ENCODE measurements at regions not wholly inside any gene's neighbourhood (a gene's known extent, or its start where the extent isn't known, plus 50 kb on each side); places are given as distances from the start of the nearest gene placed in this dataset.

DNA sequence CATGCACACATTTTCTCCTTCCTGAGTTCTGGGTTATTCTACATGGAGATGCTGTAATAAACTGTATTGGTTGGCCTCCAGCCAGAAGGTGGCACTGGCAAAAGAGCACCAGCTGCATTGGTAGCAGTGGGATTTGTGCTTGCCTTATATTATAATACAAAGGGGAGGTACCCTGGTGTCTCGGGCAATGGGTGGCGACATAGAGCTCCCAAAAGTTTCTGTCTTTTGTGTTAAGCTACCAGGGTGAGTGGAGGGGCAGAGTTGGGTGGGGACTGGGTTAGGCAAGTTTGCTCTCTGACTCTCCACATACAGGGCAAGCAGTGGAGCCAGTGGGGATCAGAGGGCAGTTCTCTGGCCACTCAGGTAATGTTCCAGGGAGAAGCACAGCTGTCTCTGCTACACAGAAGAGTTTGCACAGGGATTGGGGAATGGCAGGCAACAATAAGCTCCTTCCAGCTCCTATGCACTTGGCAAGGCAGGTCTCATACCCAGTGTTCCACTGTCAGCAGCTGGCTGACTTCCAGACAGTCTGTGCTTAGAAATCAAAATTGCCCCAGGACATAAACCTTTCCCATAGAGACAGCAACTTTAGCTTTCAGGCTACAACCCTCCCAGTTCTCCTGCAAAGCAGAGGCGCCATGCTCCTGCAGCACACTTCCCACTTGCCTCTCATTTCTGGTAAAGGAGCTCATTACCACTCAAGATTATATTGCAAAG, 463.9 kb upstream of the PCDH7 start:
- H3K9me3 ChIP-seq (ENCODE audit: low read depth): no peaks in the 10 kb centered on the region
- H3K79me2 ChIP-seq (ENCODE audit: insufficient read depth): no peaks in the 10 kb centered on the region
- no peaks in the 10 kb centered on the region for H3K4me1 ChIP-seq (ENCODE audit: insufficient read depth)
- no peak overlapping the region for H3K4me2 ChIP-seq (ENCODE audit: unreplicated experiment)
- 15 to 19% methylated on average over 3 of the region's 3 CpGs for whole genome bisulfite sequencing, 2 experiments (ENCODE audit: low coverage in 1 of 2, low lambda C conversion rate in 2 of 2, missing lambda C conversion rate in 2 of 2)
- no peak for DNase-seq
- no peak overlapping the region for H3K4me3 ChIP-seq
- no peak overlapping the region for H2AFZ ChIP-seq
- no peaks in the 10 kb centered on the region for H3K9me2 ChIP-seq (ENCODE audit: insufficient read depth)
- in situ Hi-C loops (cut with MboI): no loop called here
- H3F3A ChIP-seq (ENCODE audit: insufficient read depth): no peaks in the 10 kb centered on the region
- no peaks in the 10 kb centered on the region for H3K27me3 ChIP-seq (replicated peaks; ENCODE audit: insufficient read depth)
- no peaks in the 10 kb centered on the region for H3K36me3 ChIP-seq (ENCODE audit: low read depth)
- H4K20me1 ChIP-seq (ENCODE audit: insufficient read depth): no peaks in the 10 kb centered on the region
- TF ChIP-seq EZH2 (IDR thresholded peaks at IDR 0.05; ENCODE audit: insufficient read depth, poor library complexity, severe bottlenecking) (no peak), EZH2phosphoT487 (IDR thresholded peaks at IDR 0.05; ENCODE audit: insufficient read depth, low read depth) (no peak)
- H3K9ac ChIP-seq: no peak overlapping the region
- H3K27ac ChIP-seq: no peak overlapping the region

DNA sequence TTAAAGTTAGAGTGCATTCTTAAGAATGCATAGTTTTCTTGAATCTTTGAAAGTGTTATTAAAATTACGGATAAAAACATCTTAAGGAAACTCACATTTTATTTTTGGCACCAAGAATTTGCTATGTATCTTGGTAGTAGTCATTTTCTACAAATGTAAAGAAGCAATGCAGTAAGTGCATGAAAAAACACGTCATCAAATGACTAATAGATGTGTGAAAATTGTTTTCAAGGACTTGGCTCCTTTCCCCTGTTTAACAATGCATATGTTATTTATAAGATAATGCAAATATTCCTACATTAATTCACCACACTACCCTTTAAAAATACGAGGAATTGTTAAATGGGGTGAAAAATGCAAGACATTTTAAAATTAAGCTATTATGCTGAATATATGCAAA, 461.2 kb upstream of the PCDH7 start:
- Histone ChIP-seq H3K4me3 (no peak overlapping the region), H3K27ac (no peak overlapping the region), H3F3A (ENCODE audit: insufficient read depth) (no peaks in the 10 kb centered on the region), H3K4me2 (ENCODE audit: unreplicated experiment) (no peak overlapping the region), H3K27me3 (replicated peaks; ENCODE audit: insufficient read depth) (no peaks in the 10 kb centered on the region), H3K9me2 (ENCODE audit: insufficient read depth) (no peaks in the 10 kb centered on the region), H3K79me2 (ENCODE audit: insufficient read depth) (no peaks in the 10 kb centered on the region), H3K9me3 (ENCODE audit: low read depth) (no peaks in the 10 kb centered on the region), H3K4me1 (ENCODE audit: insufficient read depth) (no peaks in the 10 kb centered on the region), H3K36me3 (ENCODE audit: low read depth) (no peaks in the 10 kb centered on the region), H2AFZ (no peak overlapping the region), H3K9ac (no peak overlapping the region), H4K20me1 (ENCODE audit: insufficient read depth) (no peaks in the 10 kb centered on the region)
- in situ Hi-C loops (cut with MboI): no loop called here
- no peak for TF ChIP-seq EZH2phosphoT487 (IDR thresholded peaks at IDR 0.05; ENCODE audit: insufficient read depth, low read depth)
- no peak for TF ChIP-seq EZH2 (IDR thresholded peaks at IDR 0.05; ENCODE audit: insufficient read depth, poor library complexity, severe bottlenecking)
- no peak for DNase-seq
- 5 to 7% methylated on average over 3 of the region's 3 CpGs for WGBS, 2 experiments (ENCODE audit: low coverage in 1 of 2, low lambda C conversion rate in 2 of 2, missing lambda C conversion rate in 2 of 2)

DNA sequence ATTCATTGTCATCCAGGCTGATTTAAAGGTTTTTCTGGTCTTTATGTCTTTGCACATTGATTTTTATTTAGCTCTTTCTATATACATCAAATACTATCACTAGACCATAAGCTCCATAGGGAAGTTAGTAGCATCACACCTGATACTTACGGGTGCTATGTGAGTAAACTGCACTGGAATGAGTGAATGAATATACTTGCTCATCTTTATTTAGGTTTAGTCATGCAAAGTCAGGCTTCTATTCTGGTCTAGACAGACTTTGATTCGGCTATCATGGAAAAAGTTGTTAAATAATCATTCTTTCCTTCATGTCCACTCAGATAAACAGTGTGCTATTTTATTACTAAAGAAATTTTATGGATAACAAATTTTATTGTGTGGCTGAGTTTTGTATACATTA, 457.8 kb upstream of the PCDH7 start:
- H3K79me2 ChIP-seq (ENCODE audit: insufficient read depth): no peaks in the 10 kb centered on the region
- 14 to 25% methylated on average over 2 of the region's 2 CpGs for WGBS, 2 experiments (ENCODE audit: low coverage in 1 of 2, low lambda C conversion rate in 2 of 2, missing lambda C conversion rate in 2 of 2)
- no peaks in the 10 kb centered on the region for H3K36me3 ChIP-seq (ENCODE audit: low read depth)
- H3K27ac ChIP-seq: no peak overlapping the region
- H3K4me1 ChIP-seq (ENCODE audit: insufficient read depth): no peaks in the 10 kb centered on the region
- no peak overlapping the region for H2AFZ ChIP-seq
- TF ChIP-seq EZH2phosphoT487 (IDR thresholded peaks at IDR 0.05; ENCODE audit: insufficient read depth, low read depth): no peak
- no peaks in the 10 kb centered on the region for H3K9me2 ChIP-seq (ENCODE audit: insufficient read depth)
- H3K9ac ChIP-seq: no peak overlapping the region
- in situ Hi-C loops (cut with MboI): no loop called here
- H3K4me2 ChIP-seq (ENCODE audit: unreplicated experiment): no peak overlapping the region
- H3K4me3 ChIP-seq: no peak overlapping the region
- no peaks in the 10 kb centered on the region for H3F3A ChIP-seq (ENCODE audit: insufficient read depth)
- no peaks in the 10 kb centered on the region for H3K27me3 ChIP-seq (replicated peaks; ENCODE audit: insufficient read depth)
- H3K9me3 ChIP-seq (ENCODE audit: low read depth): no peaks in the 10 kb centered on the region
- no peaks in the 10 kb centered on the region for H4K20me1 ChIP-seq (ENCODE audit: insufficient read depth)
- DNase-seq: no peak

DNA sequence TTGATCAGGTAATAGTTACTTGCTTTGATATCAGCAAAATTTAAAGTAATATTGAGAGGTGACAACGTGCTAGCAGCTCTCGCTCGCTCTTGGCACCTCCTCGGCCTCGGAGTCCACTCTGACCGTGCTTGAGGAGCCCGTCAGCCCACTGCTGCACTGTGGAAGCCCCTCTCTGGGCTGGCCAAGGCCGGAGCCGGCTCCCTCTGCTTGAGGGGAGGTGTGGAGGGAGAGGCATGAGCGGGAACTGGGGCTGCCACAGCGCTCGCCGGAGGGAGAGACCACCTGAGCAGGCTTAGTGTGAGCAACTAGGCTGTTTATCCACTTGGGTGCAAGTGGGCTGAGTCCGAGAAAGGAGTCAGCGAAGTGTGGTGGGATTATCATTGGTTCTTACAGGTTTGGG, 455.7 kb upstream of the PCDH7 start:
- no peak overlapping the region for H3K4me2 ChIP-seq (ENCODE audit: unreplicated experiment)
- no peak for DNase-seq
- H3K79me2 ChIP-seq (ENCODE audit: insufficient read depth): no peaks in the 10 kb centered on the region
- no peaks in the 10 kb centered on the region for H3F3A ChIP-seq (ENCODE audit: insufficient read depth)
- no peaks in the 10 kb centered on the region for H3K9me2 ChIP-seq (ENCODE audit: insufficient read depth)
- WGBS, 2 experiments (ENCODE audit: low coverage in 1 of 2, low lambda C conversion rate in 2 of 2, missing lambda C conversion rate in 2 of 2): 47 to 58% methylated on average over 15 of the region's 15 CpGs
- in situ Hi-C loops (cut with MboI): no loop called here
- no peak for TF ChIP-seq EZH2 (IDR thresholded peaks at IDR 0.05; ENCODE audit: insufficient read depth, poor library complexity, severe bottlenecking)
- no peak for TF ChIP-seq EZH2phosphoT487 (IDR thresholded peaks at IDR 0.05; ENCODE audit: insufficient read depth, low read depth)
- H3K36me3 ChIP-seq (ENCODE audit: low read depth): no peaks in the 10 kb centered on the region
- no peak overlapping the region for H3K4me3 ChIP-seq
- no peaks in the 10 kb centered on the region for H3K27me3 ChIP-seq (replicated peaks; ENCODE audit: insufficient read depth)
- no peaks in the 10 kb centered on the region for H4K20me1 ChIP-seq (ENCODE audit: insufficient read depth)
- H3K27ac ChIP-seq: no peak overlapping the region
- H3K4me1 ChIP-seq (ENCODE audit: insufficient read depth): no peaks in the 10 kb centered on the region
- H2AFZ ChIP-seq: no peak overlapping the region
- H3K9ac ChIP-seq: no peak overlapping the region
- no peaks in the 10 kb centered on the region for H3K9me3 ChIP-seq (ENCODE audit: low read depth)

DNA sequence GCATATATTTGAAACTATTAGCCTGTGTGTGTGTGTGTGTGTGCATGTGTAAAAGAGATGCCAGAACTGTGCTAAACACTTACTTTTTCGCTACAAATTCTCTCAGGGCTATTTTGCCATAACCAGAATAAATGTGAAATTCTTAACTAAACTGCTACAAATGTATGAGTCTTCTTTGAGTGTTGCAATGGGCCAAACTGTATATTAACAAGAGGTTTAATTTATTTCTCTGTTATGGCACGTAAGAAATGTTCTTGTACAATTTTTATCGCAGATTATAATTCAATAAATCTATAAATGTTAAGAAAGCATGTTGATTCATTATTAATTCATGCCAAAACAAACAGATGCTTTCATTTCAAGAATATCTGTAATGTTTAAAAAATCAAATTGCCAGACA, 454.5 kb upstream of the PCDH7 start:
- Histone ChIP-seq H3K9me2 (ENCODE audit: insufficient read depth) (no peaks in the 10 kb centered on the region), H3K36me3 (ENCODE audit: low read depth) (no peaks in the 10 kb centered on the region), H3K4me3 (no peak overlapping the region), H3K27ac (no peak overlapping the region), H2AFZ (no peak overlapping the region), H3K4me2 (ENCODE audit: unreplicated experiment) (no peak overlapping the region), H3K79me2 (ENCODE audit: insufficient read depth) (no peaks in the 10 kb centered on the region), H3K9ac (no peak overlapping the region), H3K9me3 (ENCODE audit: low read depth) (no peaks in the 10 kb centered on the region), H3F3A (ENCODE audit: insufficient read depth) (no peaks in the 10 kb centered on the region), H3K27me3 (replicated peaks; ENCODE audit: insufficient read depth) (no peaks in the 10 kb centered on the region), H4K20me1 (ENCODE audit: insufficient read depth) (no peaks in the 10 kb centered on the region), H3K4me1 (ENCODE audit: insufficient read depth) (no peaks in the 10 kb centered on the region)
- TF ChIP-seq EZH2phosphoT487 (IDR thresholded peaks at IDR 0.05; ENCODE audit: insufficient read depth, low read depth): no peak
- no peak for TF ChIP-seq EZH2 (IDR thresholded peaks at IDR 0.05; ENCODE audit: insufficient read depth, poor library complexity, severe bottlenecking)
- 7 to 8% methylated on average over 3 of the region's 3 CpGs for WGBS, 2 experiments (ENCODE audit: low coverage in 1 of 2, low lambda C conversion rate in 2 of 2, missing lambda C conversion rate in 2 of 2)
- in situ Hi-C loops (cut with MboI): no loop called here
- DNase-seq: no peak
